HCT116 (cell line): ENCODE measurements at regions not wholly inside any gene's neighbourhood (a gene's known extent, or its start where the extent isn't known, plus 50 kb on each side); places are given as distances from the start of the nearest gene placed in this dataset.
"Not testable (repeated sequence)": the region's sequence is repeated elsewhere in the genome, so short reads cannot be mapped to it uniquely, and the experiment has no call there.

Source experiments
- ATAC-seq: fragments of 200-7000 bp; cut with Tn5 transposase; 2 replicates; pipeline ENCODE4 v1.9.1; 2020; ENCODE audit warnings: mild to moderate bottlenecking, moderate library complexity
- BruUV-seq: library from RNA; stranded (reverse); fragments of 400-500 nt; replicated peaks from 2 replicates; lab custom pipeline; 2021; lab: Mats Ljungman, UMichigan
- CTCF ChIA-PET: fragments of 300-600 bp; sonication (Branson Sonifier 250); formaldehyde crosslinking; loops from one replicate; lab custom pipeline; 2021; ENCODE audit warnings: antibody characterized with exemption; lab: Charles Lee
- POLR2A ChIA-PET: fragments of 300-600, 350-600 bp; sonication (Branson Sonifier 250); formaldehyde crosslinking; loops from one replicate; lab custom pipeline; 2021; ENCODE audit warnings: antibody characterized with exemption; lab: Charles Lee
- RAD21 ChIA-PET, 2 experiments: fragments of 300-600 bp; sonication (Branson Sonifier 250); formaldehyde crosslinking; loops; one replicate each; lab custom pipeline; 2023; ENCODE audit warnings: low total read pairs in 2 of 2; ENCODE audit not compliant: uncharacterized antibody in 2 of 2, unreplicated experiment in 2 of 2, low non-redundant PET in 1 of 2; lab: Charles Lee
- DNase-seq: peaks from one replicate; pipeline ENCODE4 v3.0.0-alpha.2; 2010; ENCODE audit warnings: low read depth, low spot score
- H2AFZ ChIP-seq: fragments of 200-600 bp; shearing (Covaris generic), sonication (generic); 2 replicates; pipeline ENCODE4 v1.6.1; 2017; ENCODE audit warnings: low read depth, mixed run types, mixed read lengths, antibody characterized with exemption, low read length; ENCODE audit not compliant: poor library complexity, severe bottlenecking
- H3K27ac ChIP-seq: 2 replicates; pipeline ENCODE4 v1.5.1; 2012; ENCODE audit warnings: low read depth, low read length
- H3K27me3 ChIP-seq: fragments of 200-600 bp; sonication (generic); 2 replicates; pipeline ENCODE4 v1.6.1; 2016; ENCODE audit warnings: mixed run types, low read length, mixed read lengths; ENCODE audit not compliant: insufficient read depth
- H3K36me3 ChIP-seq, 2 experiments: fragments of 200-500 bp in 1 of 2; fragments of 200-600 bp in 1 of 2; sonication (Bioruptor generic) in 1 of 2; sonication (generic) in 1 of 2; 2 replicates each; pipeline versions ENCODE4 v1.5.1 to v1.6.1; 2014 to 2016; ENCODE audit warnings: low read length in 2 of 2, inconsistent platforms in 1 of 2, mixed read lengths in 1 of 2, mixed run types in 1 of 2; ENCODE audit not compliant: insufficient read depth in 2 of 2, control insufficient read depth in 1 of 2
- H3K4me1 ChIP-seq, 2 experiments: fragments of 200-600 bp in 1 of 2; sonication (generic) in 1 of 2; 2 replicates each; pipeline versions ENCODE4 v1.5.1 to v1.6.1; 2012 to 2017; ENCODE audit warnings: low read length in 2 of 2, inconsistent platforms in 1 of 2, mild to moderate bottlenecking in 1 of 2, mixed read lengths in 1 of 2, mixed run types in 1 of 2, moderate library complexity in 1 of 2; ENCODE audit not compliant: insufficient read depth in 2 of 2, control insufficient read depth in 1 of 2
- H3K4me2 ChIP-seq: fragments of 200-600 bp; sonication (generic); 2 replicates; pipeline ENCODE4 v1.6.1; 2017; ENCODE audit warnings: mixed run types, low read length, mixed read lengths
- H3K4me3 ChIP-seq, 2 experiments: fragments of 200-600 bp in 1 of 2; sonication (generic) in 1 of 2; replicated peaks in 1 of 2; 2 replicates each; pipeline ENCODE4 v1.5.1; 2011 to 2016; ENCODE audit warnings: low read length in 2 of 2, control low read depth in 1 of 2, low read depth in 1 of 2, mild to moderate bottlenecking in 1 of 2, mixed read lengths in 1 of 2, mixed run types in 1 of 2
- H3K79me2 ChIP-seq: fragments of 200-600 bp; sonication (generic); 2 replicates; pipeline ENCODE4 v1.6.1; 2017; ENCODE audit warnings: mild to moderate bottlenecking, mixed run types, low read length, moderate library complexity, mixed read lengths; ENCODE audit not compliant: insufficient read depth
- H3K9ac ChIP-seq: fragments of 200-600 bp; sonication (generic); 2 replicates; pipeline ENCODE4 v1.6.1; 2016; ENCODE audit warnings: low read length, mixed read lengths
- H3K9me2 ChIP-seq: fragments of 200-600 bp; sonication (generic), shearing (Covaris generic); 2 replicates; pipeline ENCODE4 v1.6.1; 2017; ENCODE audit warnings: mixed run types, mild to moderate bottlenecking, moderate library complexity; ENCODE audit not compliant: insufficient read depth
- H3K9me3 ChIP-seq, 2 experiments: fragments of 200-500 bp in 1 of 2; fragments of 200-600 bp in 1 of 2; sonication (Bioruptor generic) in 1 of 2; sonication (generic) in 1 of 2; 2 replicates each; pipeline ENCODE4 v1.6.1; 2014 to 2017; ENCODE audit warnings: low read length in 2 of 2, mixed read lengths in 2 of 2, inconsistent platforms in 1 of 2, low read depth in 1 of 2, mild to moderate bottlenecking in 1 of 2, mixed run types in 1 of 2, moderate library complexity in 1 of 2; ENCODE audit not compliant: control insufficient read depth in 1 of 2, insufficient read depth in 1 of 2
- H4K20me1 ChIP-seq: fragments of 200-600 bp; sonication (generic), shearing (Covaris generic); 2 replicates; pipeline ENCODE4 v1.6.1; 2017; ENCODE audit warnings: mixed run types, mild to moderate bottlenecking, moderate library complexity; ENCODE audit not compliant: insufficient read depth
- intact Hi-C: fragments of 100-400 bp; cut with micrococcal nuclease; formaldehyde crosslinking; loops from 2 replicates; pipeline ENCODE4 v1.10.0; 2022

DNA sequence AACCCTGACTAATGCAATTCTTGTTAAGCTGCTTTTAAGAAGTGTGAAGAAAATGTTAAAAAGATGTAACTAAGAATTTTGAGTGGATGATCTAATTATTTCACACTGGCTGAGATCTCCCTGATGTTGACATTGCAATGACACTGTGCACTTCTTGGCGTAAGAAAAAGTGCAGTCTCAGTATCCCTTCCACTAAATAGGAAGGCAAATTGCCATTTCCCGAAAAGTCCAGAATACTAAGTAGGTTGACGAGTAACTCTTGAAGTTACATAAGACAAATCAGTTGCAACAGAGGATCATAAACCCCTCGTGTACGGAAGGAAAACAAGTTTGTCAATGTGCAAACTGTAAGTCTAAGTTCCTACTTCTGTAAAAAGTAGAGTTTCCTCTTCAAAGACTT lies 189.9 kb downstream of the LMLN start:
- H3K4me3 ChIP-seq, H3K36me3 ChIP-seq, CTCF ChIA-PET, H3K27ac ChIP-seq, H3K27me3 ChIP-seq, H3K4me1 ChIP-seq, H3K9me3 ChIP-seq, H3K9me2 ChIP-seq, ATAC-seq, H3K4me2 ChIP-seq, DNase-seq, POLR2A ChIA-PET, BruUV-seq, intact Hi-C loops, H4K20me1 ChIP-seq, H2AFZ ChIP-seq, H3K9ac ChIP-seq, RAD21 ChIA-PET, H3K79me2 ChIP-seq: not testable (repeated sequence)

DNA sequence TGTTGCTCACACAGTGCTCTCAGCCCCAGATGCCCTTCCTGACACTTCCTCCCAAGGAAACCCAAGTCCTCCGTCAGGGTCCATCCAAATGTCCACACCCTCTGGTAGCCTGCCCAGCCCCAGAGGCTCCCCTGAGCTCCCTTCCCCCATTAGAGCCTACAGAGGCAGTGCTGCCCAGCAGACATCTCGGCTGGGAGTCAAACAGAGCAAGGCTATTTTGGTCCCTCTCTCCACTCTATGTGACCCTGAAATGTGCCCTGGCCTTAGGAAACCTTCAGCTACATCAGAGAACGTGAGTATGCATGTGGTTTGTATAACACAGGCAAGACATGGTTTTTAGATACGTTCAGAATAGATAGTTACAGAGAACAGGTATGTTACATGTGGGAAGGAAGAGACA lies 191.8 kb downstream of the LMLN start:
- H3K36me3 ChIP-seq: not testable (repeated sequence)

DNA sequence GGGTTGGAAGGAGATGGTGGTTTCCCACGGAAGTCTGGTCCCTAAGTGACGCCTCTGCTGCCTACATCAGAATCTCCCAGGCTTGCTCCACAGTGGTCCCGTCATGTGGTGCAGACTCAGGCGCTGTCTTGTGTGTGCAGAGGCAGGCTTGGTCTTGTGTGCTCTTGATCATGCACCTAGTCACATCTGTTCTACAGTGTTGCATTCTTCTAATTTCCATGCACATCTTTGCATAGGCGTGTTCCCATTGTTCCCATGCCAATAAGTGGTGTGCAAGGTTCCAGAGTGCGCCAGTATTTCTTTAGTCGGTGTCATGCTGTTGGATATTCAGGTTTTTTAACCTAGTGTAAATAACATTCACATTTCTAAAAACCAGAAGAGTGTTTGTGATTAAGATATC lies 195.8 kb downstream of the LMLN start:
- DNase-seq, POLR2A ChIA-PET, CTCF ChIA-PET, H3K9ac ChIP-seq, RAD21 ChIA-PET, H3K36me3 ChIP-seq, H3K4me3 ChIP-seq, ATAC-seq, H3K9me3 ChIP-seq, H3K27me3 ChIP-seq, H3K27ac ChIP-seq, H3K9me2 ChIP-seq, H2AFZ ChIP-seq, H3K79me2 ChIP-seq, H3K4me1 ChIP-seq, H4K20me1 ChIP-seq, BruUV-seq, H3K4me2 ChIP-seq, intact Hi-C loops: not testable (repeated sequence)

More for the DNA sequence above, 191.8 kb downstream of the LMLN start:
- DNase-seq, intact Hi-C loops, BruUV-seq, POLR2A ChIA-PET, ATAC-seq, H3K27ac ChIP-seq, H3K9me3 ChIP-seq, H3K27me3 ChIP-seq, RAD21 ChIA-PET, H2AFZ ChIP-seq, H3K4me2 ChIP-seq, H3K9me2 ChIP-seq, CTCF ChIA-PET, H3K9ac ChIP-seq, H3K79me2 ChIP-seq, H3K4me1 ChIP-seq, H3K4me3 ChIP-seq, H4K20me1 ChIP-seq: not testable (repeated sequence)

- H3K9me3 ChIP-seq, H3K4me3 ChIP-seq, H4K20me1 ChIP-seq, intact Hi-C loops, RAD21 ChIA-PET, H3K4me1 ChIP-seq, H2AFZ ChIP-seq, BruUV-seq, H3K27me3 ChIP-seq, H3K9me2 ChIP-seq, H3K4me2 ChIP-seq, POLR2A ChIA-PET, H3K27ac ChIP-seq, CTCF ChIA-PET, H3K79me2 ChIP-seq, H3K36me3 ChIP-seq, H3K9ac ChIP-seq, DNase-seq: not testable (repeated sequence)
- ATAC-seq: peak; percentile 97
Observed at GRCh38 chr3:198157231-198157868, 197.3 kb downstream of the LMLN start.
